ENCODE measurements at regions not wholly inside any gene's neighbourhood (a gene's known extent, or its start where the extent isn't known, plus 50 kb on each side); places are given as distances from the start of the nearest gene placed in this dataset.

- no peak for TF ChIP-seq SETDB1 (IDR thresholded peaks at IDR 0.05; ENCODE audit: low read length)
- 0 out of 2 replicates have a peak, but pooled peaks have one; percentile 43 for TF ChIP-seq KLF10 (CRISPR knock-in tag; IDR thresholded peaks at IDR 0.05)
- TF ChIP-seq CHCHD3 (CRISPR knock-in tag; IDR thresholded peaks at IDR 0.05), result no peak
- no peak for TF ChIP-seq ZNF140 (CRISPR knock-in tag; IDR thresholded peaks at IDR 0.05)
- no peak for TF ChIP-seq HNRNPH1 (optimal IDR thresholded peaks at IDR 0.05; ENCODE audit: low read depth, low read length)
- no peak; the same call in 1 of the 2 replicates for TF ChIP-seq CTBP1 (IDR thresholded peaks at IDR 0.05; ENCODE audit: borderline replicate concordance)
- TF ChIP-seq RBFOX2 (IDR thresholded peaks at IDR 0.05; ENCODE audit: low read depth, low read length), result peak; percentile 45; the same call in 1 of the 2 replicates
- TF ChIP-seq BRF2 (IDR thresholded peaks at IDR 0.05; ENCODE audit: borderline replicate concordance, insufficient read depth, insufficient read length), result no peak
- TF ChIP-seq NCOR1 (IDR thresholded peaks at IDR 0.05), result no peak
- TF ChIP-seq ZNF217 (CRISPR knock-in tag; IDR thresholded peaks at IDR 0.05), result no peak
- peak; percentile 41; the same call in 1 of the 2 replicates for TF ChIP-seq FOXM1 (IDR thresholded peaks at IDR 0.05; ENCODE audit: low read depth)
- 0 out of 2 replicates have a peak, but pooled peaks have one; percentile 17 for TF ChIP-seq FOXM1 (CRISPR knock-in tag; IDR thresholded peaks at IDR 0.05; ENCODE audit: low read depth)
- TF ChIP-seq TBL1XR1 (IDR thresholded peaks at IDR 0.05; ENCODE audit: low read length in 2 of 2), result peak in 1 of 2 experiments; percentile 15; a peak in 1 of 4 replicates
- TF ChIP-seq ZNF592 (IDR thresholded peaks at IDR 0.05), result peak; percentile 99
- no peak for TF ChIP-seq MEF2A (IDR thresholded peaks at IDR 0.05; ENCODE audit: control insufficient read depth, low read depth, low read length)
- TF ChIP-seq TCF3 (CRISPR knock-in tag; IDR thresholded peaks at IDR 0.05), result no peak; the same call in 1 of the 2 replicates
- no peak for TF ChIP-seq MIER1 (IDR thresholded peaks at IDR 0.05; ENCODE audit: low read depth)
- peak; percentile 49 to 63; a peak in 3 of 4 replicates for TF ChIP-seq MNT (conservative IDR thresholded peaks at IDR 0.05)
- peak; percentile 88 for TF ChIP-seq CXXC5 (CRISPR knock-in tag; IDR thresholded peaks at IDR 0.05)
- no peak for TF ChIP-seq EGR1 (conservative IDR thresholded peaks at IDR 0.05)
- no peak for TF ChIP-seq HMG20B (CRISPR knock-in tag; IDR thresholded peaks at IDR 0.05)
- no peak for TF ChIP-seq CCAR2 (IDR thresholded peaks at IDR 0.05; ENCODE audit: low read depth, low read length)
- TF ChIP-seq C11orf30 (IDR thresholded peaks at IDR 0.05; ENCODE audit: low read depth), result no peak
These were observed 165.3 kb downstream of the TOMM20 start (continued) for GRCh38 chr1:234963180-234963903.

All from K562 (cell line).